HG03460 (cell line): ENCODE measurements at regions not wholly inside any gene's neighbourhood (a gene's known extent, or its start where the extent isn't known, plus 50 kb on each side); places are given as distances from the start of the nearest gene placed in this dataset.
"Not testable (repeated sequence)": the region's sequence is repeated elsewhere in the genome, so short reads cannot be mapped to it uniquely, and the experiment has no call there.

Experiments
- ATAC-seq: cut with Tn5 transposase; IDR thresholded peaks from one replicate; pipeline ENCODE4 v1.9.1; 2021; ENCODE audit not compliant: unreplicated experiment

- ATAC-seq: no peak
Measured at GRCh38 chr12:107366322-107366721, 273.0 kb upstream of the CRY1 start.

- ATAC-seq: no peak
Measured at GRCh38 chr12:107368586-107368985, 275.2 kb upstream of the CRY1 start.

- no peak for ATAC-seq
Measured at GRCh38 chr12:107369006-107369405, 275.7 kb upstream of the CRY1 start.

GRCh38 chr12:107369679-107370078 lies 276.3 kb upstream of the CRY1 start:
- ATAC-seq: no peak

- no peak for ATAC-seq
Measured at GRCh38 chr12:107372229-107372658, 278.9 kb upstream of the CRY1 start.

- ATAC-seq: no peak
Measured at GRCh38 chr12:107373238-107373809, 280.0 kb upstream of the CRY1 start.

GRCh38 chr12:107374161-107374840 lies 281.0 kb upstream of the CRY1 start:
- ATAC-seq: no peak

GRCh38 chr12:107375231-107375630 lies 281.9 kb upstream of the CRY1 start:
- no peak for ATAC-seq

- ATAC-seq: no peak
Measured at GRCh38 chr12:107377596-107378385, 284.4 kb upstream of the CRY1 start.

GRCh38 chr12:107378609-107379008 lies 285.3 kb upstream of the CRY1 start:
- ATAC-seq: no peak

- ATAC-seq: not testable (repeated sequence)
Measured at GRCh38 chr12:107379142-107379851, 285.9 kb upstream of the CRY1 start.

- ATAC-seq: no peak
Measured at GRCh38 chr12:107379852-107380567, 286.7 kb upstream of the CRY1 start.

GRCh38 chr12:107384645-107385044 lies 291.3 kb upstream of the CRY1 start:
- ATAC-seq: no peak

GRCh38 chr12:107385509-107385908 lies 292.2 kb upstream of the CRY1 start:
- no peak for ATAC-seq

- ATAC-seq: no peak
Measured at GRCh38 chr12:107386569-107386968, 293.2 kb upstream of the CRY1 start.

GRCh38 chr12:107388263-107388662 lies 294.9 kb upstream of the CRY1 start:
- ATAC-seq: no peak

- ATAC-seq: no peak
Measured at GRCh38 chr12:107390414-107390813, 295.2 kb upstream of the PWP1 start.

- no peak for ATAC-seq
Measured at GRCh38 chr12:107393043-107393717, 292.4 kb upstream of the PWP1 start.

GRCh38 chr12:107394693-107395092 lies 290.9 kb upstream of the PWP1 start:
- no peak for ATAC-seq

- ATAC-seq: no peak
Measured at GRCh38 chr12:107395817-107396216, 289.8 kb upstream of the PWP1 start.
